Stimulated activated CD4-positive, alpha-beta T cell treated with anti-CD3 and anti-CD28 coated beads, Interleukin-2, amount 100 ng/mL, for 48 hours (primary cell): ENCODE measurements at regions not wholly inside any gene's neighbourhood (a gene's known extent, or its start where the extent isn't known, plus 50 kb on each side); places are given as distances from the start of the nearest gene placed in this dataset.
"Not testable (repeated sequence)": the region's sequence is repeated elsewhere in the genome, so short reads cannot be mapped to it uniquely, and the experiment has no call there.

ENCODE experiments used
- DNase-seq, 2 donors: peaks; one replicate each; pipeline ENCODE4 v3.0.0-alpha.2; 2020

DNA sequence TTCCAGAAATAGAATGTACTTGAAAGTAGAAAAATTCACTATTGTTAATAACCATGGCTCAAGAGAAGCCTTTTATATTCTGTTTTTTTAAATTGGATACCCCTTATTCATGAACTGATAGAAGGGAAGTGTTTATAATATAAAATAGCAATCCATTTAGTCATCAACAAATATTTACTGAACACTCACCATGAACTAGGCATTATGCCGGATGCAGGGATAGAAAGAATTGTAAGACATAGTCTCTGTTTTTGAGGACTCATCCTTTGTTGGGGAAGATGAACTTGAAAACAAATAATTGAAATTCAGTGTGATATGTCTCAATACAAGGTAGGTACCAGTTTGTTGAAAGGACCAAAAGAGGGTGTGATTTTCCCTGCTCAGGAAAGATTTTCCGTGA is 160.9 kb upstream of the SATB1 start:
- no peak for DNase-seq

DNA sequence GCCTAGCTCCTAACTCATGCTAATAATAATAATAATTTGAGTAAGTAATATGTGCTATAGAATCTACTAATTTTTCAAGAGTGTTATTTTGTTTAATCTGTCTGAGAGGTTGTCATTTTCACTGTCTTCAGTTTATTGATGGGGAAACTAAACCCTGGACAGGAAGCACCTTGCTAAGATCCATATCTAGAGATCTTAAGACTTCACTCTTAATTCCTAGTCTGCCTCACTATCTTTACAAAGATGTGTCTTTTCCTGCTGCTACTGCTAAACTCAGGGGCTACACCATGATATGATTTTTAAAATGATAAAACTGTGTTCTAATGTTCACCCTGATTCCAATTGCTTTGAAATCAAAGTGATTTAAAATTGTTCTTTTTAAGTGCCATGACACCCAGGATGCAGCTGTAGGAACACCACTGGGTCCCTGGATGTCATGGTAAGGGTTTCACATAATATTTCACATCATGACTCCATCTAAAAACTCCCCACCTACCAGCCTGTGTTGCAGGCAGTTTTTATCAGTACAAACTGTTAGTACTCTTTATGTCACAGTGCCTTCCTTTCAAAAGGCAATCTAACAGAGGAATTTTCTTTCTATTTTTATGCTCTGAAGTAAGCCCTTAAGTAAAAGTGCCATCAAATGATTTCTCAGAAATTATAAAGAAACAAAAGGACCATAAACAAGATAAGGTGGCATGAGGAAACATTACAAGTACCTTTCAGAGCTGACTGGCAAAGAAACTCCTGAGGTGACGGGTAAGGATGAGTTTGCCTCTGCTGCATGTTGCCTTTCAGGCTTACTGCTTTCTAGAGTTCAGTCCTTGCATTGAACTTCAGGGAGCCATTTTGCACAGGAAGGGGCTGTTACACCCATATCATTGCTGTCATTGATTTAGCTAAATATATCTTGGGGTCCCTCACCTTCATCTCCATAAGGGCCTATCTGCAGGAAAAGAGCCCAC is 160.1 kb upstream of the SATB1 start:
- no peak for DNase-seq

DNA sequence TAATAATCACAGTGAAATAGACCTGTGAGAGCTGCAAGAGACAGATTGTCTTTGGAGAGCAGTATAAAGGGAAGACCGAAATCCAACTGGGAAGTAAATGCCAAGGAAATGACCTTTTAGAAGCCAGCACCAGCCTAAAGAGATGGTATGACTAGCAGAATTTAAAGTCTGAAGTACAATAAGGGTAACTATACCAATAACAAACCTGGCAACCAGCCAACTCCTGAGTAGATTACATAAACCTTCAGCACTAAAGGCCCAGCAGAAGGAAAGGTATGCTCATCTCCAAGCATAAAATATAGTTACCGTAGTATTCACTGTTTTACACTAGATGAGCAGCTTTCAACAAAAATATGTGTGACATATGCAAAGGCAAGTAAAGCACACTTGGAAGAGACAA is 155.1 kb upstream of the SATB1 start:
- no peak for DNase-seq

DNA sequence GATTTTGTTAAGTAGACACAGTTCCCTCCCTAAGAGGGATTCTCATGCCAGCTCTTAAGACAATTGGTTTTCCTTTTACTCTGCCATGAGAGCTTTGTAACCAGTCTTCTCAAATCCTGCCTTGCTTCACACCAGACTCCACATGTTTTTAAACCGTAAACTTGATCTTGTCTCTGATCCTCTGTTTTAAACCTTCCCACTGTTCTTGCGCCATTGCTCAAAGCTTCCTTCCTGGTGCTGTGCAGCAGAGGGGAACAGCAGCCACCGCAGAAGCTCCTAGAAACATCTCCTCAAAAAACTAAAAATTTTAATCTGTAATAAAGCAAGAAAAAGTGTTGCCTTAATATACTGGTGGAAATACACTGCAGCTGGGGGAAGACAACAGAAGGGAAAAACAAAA is 154.5 kb upstream of the SATB1 start:
- no peak for DNase-seq

DNA sequence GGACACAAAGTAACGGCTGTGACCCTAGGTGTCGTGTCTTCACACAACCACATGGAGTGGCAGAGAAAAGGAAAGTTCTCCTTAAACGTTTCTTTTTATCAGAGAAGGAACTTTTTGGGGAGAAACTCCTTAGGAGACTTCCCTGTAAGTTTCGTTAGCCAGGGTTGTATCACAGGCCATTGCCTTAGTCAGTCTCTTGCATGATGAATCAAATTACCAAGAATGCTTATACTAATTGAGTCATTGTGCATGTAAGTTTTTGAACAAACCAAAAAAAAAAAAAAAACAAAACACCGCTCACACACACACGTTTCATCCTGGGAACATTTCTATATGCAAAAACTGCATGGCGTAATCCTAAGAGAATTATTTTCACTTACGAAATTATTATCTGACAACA is 150.4 kb upstream of the SATB1 start:
- no peak for DNase-seq

DNA sequence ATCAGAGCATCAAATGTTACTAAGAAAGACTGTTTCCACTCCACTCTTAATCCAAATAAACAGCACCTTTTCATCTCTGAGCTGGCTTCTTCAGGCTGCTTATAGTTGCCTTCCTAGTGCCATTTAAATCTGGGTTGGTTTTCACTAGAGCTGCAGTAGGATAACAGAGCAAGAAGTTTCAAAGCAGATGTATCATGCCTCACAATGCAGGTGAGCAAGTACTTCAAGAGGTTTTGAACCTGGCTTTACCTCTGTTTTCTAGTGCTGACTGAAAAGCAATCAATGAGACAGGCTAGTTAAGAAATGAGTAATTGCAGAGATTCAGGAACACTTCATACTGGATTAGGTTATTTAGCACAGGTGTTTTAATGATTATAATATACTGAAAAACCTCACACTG is 147.7 kb upstream of the SATB1 start:
- DNase-seq = no peak

DNA sequence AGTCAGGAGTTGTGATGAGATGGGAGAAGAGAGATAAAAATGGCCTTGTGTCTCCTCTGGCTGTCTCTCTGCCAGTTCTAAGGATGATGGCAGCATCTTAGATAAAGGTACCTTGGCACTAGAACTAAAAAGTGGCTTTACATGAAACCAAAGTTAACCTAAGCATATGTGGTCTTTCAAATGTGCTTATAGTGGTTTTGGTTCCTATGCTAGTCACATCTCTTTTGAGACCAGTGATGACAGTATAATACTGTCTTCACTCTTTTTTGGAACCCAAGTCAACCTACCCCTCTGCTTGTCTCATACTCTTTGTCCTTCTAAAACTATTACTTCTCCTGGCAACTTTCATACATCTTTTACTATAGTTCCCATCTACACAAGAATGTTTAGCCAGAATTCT is 142.2 kb upstream of the SATB1 start:
- DNase-seq = no peak

DNA sequence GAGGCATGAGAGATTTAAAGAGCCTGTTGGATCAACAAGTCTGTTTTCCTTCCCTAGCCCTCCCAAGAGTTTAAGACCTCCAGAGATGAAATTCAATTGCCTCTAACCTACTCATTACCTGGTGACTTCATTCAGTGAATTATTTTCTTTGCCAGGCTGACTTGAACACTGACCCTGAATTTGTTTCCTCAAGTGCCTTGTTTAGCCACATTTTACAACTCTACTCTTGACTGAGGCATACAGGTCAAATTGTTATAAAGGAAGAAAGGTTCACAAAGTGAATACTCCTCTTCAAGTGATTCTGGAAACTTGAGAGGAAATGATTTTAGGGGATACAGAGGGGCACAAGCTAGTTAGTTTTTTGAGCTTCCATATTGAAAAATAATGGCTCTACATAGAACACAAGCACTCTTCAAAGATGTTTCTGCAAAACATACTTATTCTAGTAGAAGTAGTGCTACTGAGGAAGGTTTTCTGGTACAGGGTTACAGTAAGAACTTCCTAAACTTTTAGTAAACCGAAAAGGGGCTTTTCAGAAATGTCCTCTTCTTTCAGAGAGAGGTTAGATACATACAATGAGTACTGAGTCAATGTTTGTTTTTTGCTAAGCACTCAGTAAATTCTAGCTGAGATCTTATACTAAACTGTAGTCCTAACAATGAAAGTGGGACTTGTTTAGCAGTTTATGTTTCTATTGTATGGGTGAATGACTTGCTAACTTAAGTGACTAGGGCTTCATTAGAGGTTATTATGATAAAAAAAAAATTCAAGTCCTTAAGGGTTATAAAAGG is 137.4 kb upstream of the SATB1 start:
- DNase-seq = no peak

DNA sequence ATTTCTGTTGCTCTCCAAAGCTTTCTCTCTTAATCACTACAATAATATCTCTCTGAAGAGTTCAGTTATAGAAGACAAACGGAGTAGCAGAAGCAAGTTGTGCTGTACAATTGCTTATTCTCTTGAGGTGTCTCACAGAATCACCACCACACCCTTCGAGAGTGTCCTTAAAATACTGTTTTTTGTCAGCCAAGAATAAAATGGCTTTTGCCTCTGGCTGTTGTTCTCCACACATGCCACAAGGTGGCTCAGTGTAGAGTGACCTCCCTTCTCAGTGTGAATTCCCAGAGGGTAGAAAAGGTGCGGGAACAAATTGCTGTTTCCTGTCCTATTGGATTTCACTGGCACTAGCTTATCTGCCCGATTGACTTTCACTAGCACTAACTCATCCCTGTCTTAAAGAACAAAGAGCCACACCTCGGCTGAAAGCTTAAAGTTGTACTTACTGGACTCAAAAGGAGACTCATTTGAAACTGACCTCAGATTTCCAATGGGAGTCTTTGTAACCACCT is 134.2 kb upstream of the SATB1 start:
- DNase-seq = peak; percentile 15 to 18

DNA sequence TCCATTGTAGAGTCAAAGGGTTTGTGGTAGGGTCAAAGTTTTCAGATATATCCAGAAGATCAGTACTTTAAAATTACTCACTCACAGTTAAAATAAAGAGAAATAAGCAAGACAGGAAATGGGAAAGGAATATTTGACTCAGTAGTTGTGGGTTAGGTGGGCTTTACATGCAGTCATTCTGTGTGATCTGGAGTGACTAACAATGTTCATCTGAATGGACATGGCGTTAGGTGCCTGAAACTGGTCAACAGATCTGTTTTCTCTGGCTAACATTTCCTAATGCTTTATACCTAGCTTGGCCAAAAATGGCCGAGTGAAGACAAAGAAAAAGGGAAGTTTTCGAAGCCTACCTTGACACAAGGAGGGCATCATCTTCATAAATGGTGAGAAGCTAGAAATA is 133.4 kb upstream of the SATB1 start:
- DNase-seq = no peak

DNA sequence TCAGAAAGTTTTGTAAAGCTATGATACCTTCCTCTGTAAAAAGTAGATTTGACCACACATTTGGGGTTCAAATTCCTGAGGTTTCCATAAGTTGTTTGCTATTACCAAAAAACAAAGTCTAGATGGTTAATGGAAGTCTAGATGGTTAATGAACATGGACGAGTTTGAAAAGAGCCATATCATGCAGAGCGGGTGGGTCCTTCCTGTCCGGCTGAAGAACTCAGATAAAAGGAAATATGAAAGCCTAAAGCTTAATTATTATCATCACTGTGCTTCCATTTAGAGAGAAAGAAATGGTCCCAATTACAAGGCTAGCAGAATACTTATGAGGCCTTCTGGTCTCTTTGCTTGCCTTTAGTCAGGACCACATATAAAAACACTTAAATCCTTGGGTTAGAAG is 132.1 kb upstream of the SATB1 start:
- DNase-seq = no peak

DNA sequence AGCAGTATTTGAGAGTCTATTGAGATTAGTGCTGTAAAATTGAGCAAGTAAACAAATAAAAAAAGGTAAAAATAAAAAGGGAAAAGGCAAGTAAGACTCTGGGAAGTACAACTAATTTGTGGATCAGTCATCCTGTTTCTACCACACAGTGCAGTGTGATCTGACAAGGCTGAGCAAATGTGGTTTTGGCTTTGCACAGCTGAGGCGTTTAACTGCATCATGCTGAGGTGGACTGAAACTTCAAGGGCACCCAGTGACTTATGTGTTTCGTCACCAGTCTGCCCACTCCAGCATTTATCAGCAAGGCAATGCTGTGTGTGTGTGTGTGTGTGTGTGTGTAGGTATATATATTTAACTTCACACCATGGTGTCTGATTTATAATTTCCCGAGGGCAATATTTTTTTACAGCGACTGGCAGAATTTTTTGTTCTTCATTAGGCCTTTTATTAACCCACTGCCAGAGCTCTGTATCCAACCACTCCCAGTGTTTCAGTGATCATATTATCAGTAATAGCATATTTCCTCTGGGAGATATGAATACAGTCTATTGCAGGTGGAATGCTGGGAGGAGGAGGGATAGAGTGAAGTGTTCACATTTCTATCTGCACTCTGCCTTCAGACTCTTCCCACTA is 131.5 kb upstream of the SATB1 start:
- peak; percentile 59 to 66 for DNase-seq

DNA sequence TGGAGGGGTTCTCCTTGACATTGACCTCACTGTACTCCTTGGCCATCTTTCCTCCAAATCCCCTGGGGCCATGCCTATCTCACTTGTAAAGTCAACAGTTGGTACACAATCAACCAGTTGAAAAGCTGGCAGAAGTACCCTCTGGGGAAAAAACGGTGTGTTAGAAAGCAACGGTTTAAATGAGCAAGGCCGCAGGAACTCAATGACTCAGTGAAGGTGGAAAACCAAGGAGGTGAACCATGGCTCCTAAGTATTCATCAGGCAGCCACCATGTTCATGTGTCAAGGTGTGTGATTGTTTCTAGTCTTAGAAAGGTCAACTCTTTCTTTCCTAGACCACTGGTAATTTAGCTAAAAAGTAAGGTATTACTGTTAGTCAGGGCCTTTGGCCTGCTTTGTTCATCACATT is 130.9 kb upstream of the SATB1 start:
- DNase-seq = peak; percentile 30 to 31

DNA sequence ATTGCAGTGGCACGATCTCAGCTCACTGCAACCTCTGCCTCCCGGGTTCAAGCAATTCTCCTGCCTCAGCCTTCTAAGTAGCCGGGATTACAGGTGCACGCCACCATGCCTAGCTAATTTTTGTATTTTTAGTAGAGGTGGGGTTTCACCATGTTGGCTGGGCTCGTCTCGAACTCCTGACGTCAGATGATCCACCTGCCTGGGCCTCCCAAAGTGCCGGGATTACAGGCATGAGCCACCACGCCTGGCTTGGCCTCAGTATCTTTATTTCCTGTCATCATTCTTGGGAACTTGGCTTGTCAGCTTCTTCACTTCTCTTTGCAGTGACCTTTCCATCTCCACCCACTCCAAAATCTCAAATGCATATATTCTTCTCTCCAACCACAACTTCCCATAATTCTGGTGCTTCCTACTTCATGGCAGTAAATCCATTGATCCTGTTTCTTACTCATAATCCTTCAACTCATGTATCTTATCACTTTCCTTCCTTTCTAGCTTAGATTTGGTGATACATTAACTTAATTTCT is 127.5 kb upstream of the SATB1 start:
- not testable (repeated sequence) for DNase-seq

DNA sequence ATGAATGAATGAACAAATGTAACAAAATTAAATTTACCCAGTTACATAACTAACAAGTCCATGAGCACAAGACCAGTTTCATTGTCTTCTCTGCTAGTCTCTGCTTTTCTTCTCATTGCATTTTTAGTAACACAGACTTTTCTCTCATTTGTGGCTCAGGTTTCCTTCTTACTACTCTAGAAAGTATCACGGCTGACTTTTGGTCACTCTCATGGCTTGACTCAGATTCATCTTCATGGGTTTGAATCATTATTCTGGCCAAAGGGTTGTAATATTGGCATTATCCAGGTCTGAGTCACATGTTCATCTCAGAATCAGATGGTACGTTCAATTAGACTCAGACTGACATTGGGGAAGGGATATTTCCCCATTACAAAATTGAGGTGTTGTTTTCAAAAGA is 121.5 kb upstream of the SATB1 start:
- DNase-seq = no peak

DNA sequence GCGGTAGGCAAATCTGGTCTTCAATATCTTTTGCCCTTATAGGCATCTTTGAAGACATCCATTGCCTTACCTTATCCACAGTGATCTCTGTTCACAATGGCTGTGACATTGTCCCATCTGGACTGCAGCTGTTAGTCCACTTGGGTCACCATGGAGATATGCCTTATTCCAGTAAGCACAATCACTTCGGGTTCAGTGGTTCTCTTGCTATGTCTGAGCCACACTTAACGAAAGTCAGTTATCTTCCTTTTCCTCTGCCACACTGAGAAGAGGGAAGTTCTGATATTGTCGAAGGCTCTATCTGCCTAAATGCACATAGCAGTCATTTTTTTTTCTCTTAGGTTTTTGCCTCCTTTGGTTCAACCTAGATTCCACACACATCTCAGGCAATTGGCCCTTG is 119.0 kb upstream of the SATB1 start:
- DNase-seq = no peak

DNA sequence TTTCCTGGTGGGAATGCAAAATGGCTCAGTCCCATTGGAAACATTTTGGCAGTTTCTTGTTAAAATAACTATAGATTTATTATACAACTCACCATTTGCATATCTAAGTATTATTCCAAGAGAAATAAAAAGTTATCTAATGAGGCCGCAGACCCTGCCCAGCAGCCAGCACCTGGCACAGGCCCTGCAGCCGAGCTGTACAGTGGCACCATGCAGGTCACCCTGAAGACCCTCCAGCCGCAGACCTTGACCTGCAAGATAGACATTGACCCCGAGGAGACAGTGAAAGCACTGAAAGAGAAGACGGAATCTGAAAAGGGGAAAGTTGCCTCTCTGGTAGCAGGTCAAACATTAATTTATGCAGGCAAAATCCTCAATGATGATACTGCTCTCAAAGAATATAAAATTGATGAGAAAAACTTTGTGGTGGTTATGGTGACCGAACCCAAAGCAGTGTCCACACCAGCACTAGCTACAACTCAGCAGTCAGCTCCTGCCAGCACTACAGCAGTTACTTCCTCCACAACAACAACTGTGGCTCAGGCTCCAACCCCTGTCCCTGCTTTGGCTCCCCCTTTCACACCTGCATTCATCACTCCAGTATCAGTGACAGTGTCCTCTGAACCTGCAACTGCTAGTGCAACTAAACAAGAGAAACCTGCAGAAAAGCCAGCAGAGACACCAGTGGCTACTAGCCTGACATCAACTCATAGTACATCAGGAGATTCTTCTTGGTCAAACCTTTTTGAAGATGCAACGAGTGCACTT is 113.5 kb upstream of the SATB1 start:
- no peak for DNase-seq

DNA sequence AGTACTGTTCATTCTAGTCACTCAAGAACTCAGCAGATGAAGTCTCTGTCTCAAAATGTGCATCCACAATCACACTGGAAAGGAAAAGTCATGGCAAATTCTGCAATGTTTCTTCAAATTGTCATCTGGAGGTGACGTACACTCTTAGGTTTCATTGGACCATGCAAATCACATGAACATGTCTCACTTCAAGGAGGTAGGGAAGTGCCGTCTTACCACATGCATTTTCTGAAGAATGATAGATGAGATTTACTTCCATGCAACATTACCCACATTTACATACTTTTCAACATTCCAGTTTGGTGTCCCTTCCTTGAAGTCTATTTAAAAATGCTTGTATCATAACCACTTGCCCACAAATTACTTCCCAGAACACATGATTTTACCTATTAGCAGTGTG is 107.9 kb upstream of the SATB1 start:
- no peak for DNase-seq

DNA sequence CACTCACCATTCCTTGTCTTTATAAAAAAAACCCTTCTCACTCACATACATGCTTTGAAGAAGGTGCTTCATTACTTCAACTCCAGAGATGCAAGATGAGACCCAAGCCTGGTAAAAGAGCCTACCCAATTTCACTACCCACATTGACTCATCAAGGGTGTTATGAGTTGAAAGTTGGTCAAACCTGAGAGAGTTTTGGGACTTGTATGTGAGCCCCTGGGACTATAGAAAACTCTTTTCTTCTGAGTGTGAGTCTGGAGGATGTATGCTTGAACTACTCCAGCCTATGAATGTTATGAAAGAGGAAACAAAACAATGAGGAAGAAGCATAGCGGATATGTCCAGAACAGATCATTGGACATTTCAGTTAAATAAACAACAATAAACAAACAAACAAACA is 106.5 kb upstream of the SATB1 start:
- no peak for DNase-seq

DNA sequence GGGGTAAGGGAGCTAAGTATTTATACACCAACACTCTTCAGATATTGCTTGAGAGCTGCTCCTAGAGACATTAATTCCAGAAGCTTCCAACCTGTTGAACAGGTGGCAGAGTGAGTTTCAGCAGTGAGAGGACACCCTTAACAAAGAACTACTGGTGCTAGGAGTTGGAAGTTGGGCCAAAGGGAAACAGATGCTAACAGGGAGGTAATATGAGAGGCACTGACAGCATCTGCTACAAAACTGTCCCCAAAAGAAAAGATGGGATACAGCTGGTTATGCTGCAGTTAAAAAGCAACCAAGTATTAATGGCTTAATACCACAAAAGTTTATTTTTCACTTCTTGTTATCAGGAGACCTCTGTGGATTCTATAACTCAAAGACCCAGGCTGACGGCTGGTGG is 104.5 kb upstream of the SATB1 start:
- DNase-seq = no peak

DNA sequence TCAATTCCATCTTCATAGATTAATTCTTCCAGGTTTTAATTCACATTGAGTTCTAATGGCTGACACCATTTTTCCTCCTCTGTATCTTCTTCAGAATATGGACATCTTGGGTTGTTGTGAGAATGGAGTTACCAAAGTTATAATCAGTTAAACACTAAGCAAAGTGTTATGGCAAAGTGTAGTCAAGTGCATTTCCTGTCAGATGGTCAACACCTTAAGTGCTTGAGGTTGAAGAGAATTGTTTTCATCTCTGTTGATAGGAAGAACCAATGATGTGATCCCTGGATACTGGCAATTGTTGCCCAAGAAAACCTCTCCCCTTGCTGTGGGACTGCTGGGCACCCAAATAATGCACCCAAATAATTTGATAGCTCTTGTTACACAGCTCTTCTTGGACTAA is 102.6 kb upstream of the SATB1 start:
- DNase-seq = no peak

DNA sequence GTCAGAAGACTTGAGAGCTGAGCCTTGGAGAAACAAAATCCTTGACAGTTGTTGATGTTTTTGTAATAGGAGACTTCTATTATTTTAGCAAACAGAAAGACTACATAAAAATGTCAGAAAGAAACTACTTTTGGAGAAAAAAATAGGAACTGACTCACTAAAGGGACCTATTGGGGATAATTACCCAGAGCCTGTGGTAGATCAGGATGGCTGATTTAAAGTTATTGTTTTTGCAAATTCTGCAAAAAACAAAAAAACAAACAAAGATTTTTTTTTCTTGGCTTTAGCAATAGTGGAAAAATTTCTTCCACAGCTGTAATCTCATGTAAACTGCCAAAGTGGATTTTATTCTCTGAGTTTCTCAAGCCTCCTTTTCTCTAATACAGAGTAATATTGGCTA is 101.5 kb upstream of the SATB1 start:
- DNase-seq = no peak
